Activated CD4-positive, alpha-beta memory T cell treated with anti-CD3 and anti-CD28 coated beads, Interleukin-2, amount 10 ng/mL, durations not matched to agents 7 days and 5 days (primary cell): ENCODE measurements at regions not wholly inside any gene's neighbourhood (a gene's known extent, or its start where the extent isn't known, plus 50 kb on each side); places are given as distances from the start of the nearest gene placed in this dataset.
"Not testable (repeated sequence)": the region's sequence is repeated elsewhere in the genome, so short reads cannot be mapped to it uniquely, and the experiment has no call there.

Experiments
- CTCF ChIA-PET: fragments of 350-600 bp; sonication (Branson Sonifier 250); formaldehyde crosslinking; loops from one replicate; lab custom pipeline; 2021; ENCODE audit warnings: antibody characterized with exemption, inconsistent platforms; lab: Charles Lee
- POLR2A ChIA-PET: fragments of 350-600 bp; sonication (Branson Sonifier 250); formaldehyde crosslinking; loops from one replicate; lab custom pipeline; 2021; ENCODE audit warnings: antibody characterized with exemption; lab: Charles Lee
- DNase-seq: peaks from one replicate; pipeline ENCODE4 v3.0.0-alpha.2; 2020
- H3K27ac Mint-ChIP-seq: one replicate; pipeline ENCODE4 v1.8.0; 2021; ENCODE audit warnings: mild to moderate bottlenecking, mixed read lengths
- H3K27me3 Mint-ChIP-seq: one replicate; pipeline ENCODE4 v1.8.0; 2021; ENCODE audit warnings: mixed read lengths
- H3K36me3 Mint-ChIP-seq: one replicate; pipeline ENCODE4 v1.8.0; 2021; ENCODE audit warnings: low read depth, mixed read lengths
- H3K4me1 Mint-ChIP-seq: one replicate; pipeline ENCODE4 v1.8.0; 2021; ENCODE audit warnings: mixed read lengths
- H3K4me3 Mint-ChIP-seq: one replicate; pipeline ENCODE4 v1.8.0; 2021; ENCODE audit warnings: mild to moderate bottlenecking, mixed read lengths
- H3K9me3 Mint-ChIP-seq: one replicate; pipeline ENCODE4 v1.8.0; 2021; ENCODE audit warnings: mixed read lengths

DNA sequence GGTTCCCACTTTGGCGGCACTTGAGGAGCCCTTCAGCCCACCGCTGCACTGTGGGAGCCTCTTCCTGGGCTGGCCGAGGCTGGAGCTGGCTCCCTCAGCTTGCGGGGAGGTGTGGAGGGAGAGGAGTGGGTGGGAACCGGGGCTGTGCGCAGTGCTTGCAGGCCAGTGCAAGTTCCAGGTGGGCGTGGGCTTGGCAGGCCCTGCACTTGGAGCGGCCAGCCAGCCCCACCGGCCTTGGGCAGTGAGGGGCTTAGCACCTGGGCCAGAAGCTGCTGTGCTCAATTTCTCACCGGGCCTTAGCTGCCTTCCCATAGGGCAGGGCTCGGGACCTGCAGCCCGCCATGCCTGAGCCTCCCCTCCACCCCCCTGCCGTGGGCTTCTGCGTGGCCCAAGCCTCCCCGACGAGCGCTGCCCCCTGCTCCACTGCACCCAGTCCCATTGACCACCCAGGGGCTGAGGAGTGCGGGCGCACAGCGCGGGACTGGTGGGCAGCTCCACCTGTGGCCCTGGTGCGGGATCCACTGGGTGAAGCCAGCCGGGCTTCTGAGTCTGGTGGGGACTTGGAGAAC, 474.3 kb downstream of the MID1IP1 start:
- CTCF ChIA-PET = no interaction called here
- Mint-ChIP-seq H3K36me3 (peaks cover 2% of the 10 kb centered on the region), H3K4me3 (no peak overlapping the region), H3K4me1 (no peaks in the 10 kb centered on the region), H3K27ac (no peak overlapping the region), H3K9me3 (peaks cover 2% of the 10 kb centered on the region), H3K27me3 (no peaks in the 10 kb centered on the region)
- no peak for DNase-seq
- POLR2A ChIA-PET = no interaction called here

DNA sequence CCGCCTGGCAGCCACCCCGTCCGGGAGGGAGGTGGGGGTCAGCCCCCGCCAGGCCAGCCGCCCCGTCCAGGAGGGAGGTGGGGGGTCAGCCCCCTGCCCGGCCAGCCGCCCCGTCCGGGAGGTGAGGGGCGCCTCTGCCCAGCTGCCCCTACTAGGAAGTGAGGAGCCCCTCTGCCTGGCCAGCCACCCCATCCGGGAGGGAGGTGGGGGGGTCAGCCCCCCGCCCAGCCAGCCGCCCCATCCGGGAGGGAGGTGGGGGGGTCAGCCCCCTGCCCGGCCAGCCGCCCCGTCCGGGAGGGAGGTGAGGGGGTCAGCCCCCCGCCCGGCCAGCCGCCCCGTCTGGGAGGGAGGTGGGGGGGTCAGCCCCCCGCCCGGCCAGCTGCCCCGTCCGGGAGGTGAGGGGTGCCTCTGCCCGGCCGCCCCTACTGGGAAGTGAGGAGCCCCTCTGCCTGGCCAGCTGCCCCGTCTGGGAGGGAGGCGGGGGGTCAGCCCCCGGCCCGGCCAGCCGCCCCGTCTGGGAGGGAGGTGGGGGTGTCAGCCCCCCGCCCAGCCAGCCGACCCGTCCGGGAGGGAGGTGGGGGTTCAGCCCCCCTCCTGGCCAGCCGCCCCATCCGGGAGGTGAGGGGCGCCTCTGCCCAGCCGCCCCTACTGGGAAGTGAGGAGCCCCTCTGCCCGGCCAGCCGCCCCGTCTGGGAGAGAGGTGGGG, 476.6 kb downstream of the MID1IP1 start:
- H3K9me3 Mint-ChIP-seq, POLR2A ChIA-PET, H3K27ac Mint-ChIP-seq, H3K4me1 Mint-ChIP-seq, DNase-seq, H3K36me3 Mint-ChIP-seq, CTCF ChIA-PET, H3K4me3 Mint-ChIP-seq, H3K27me3 Mint-ChIP-seq: not testable (repeated sequence)

DNA sequence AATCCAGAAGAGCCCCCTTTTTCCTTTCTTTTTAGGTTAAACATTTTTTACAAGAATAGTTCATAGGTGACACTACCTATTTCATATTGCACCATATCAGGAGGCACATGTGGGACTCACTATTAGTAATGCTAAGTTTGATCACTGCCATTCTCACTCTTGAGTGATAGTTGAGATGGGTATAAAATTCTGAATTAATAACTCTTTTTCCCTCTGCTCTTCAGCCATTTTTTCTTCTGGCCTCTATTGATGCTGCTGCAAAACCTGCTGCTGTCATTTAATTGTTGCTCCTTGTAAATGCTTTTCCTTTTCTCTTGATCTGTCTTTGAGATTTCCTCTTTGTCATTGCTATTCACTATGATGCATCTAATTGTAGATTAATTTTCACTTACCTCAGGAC, 482.0 kb downstream of the MID1IP1 start:
- Mint-ChIP-seq H3K36me3 (peaks cover 5% of the 10 kb centered on the region), H3K4me3 (no peak overlapping the region), H3K9me3 (peaks cover 6% of the 10 kb centered on the region), H3K27ac (no peak overlapping the region), H3K27me3 (no peaks in the 10 kb centered on the region), H3K4me1 (no peaks in the 10 kb centered on the region)
- DNase-seq = no peak
- ChIA-PET CTCF (no interaction called here), POLR2A (no interaction called here)

DNA sequence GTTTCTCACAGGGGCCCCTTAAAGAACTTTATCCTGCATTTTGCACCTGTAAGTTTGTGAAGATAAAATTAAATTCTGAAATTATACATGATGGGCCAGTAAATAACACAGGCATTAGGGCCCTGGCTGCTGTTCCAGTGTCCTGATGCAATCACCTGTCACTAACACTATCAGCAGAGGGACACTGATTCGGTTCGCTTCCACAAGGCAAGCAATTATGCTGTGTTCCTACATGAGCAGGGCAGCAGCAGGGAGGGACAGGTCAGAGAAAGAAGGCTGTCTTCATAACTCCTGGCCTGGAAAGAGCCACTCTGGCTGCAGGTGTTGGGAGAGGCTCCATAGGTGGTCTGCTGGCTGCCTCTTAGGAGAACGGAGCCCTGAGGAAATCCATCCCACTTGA, 487.3 kb downstream of the MID1IP1 start:
- H3K4me3 Mint-ChIP-seq = no peak overlapping the region
- peaks cover 7% of the 10 kb centered on the region for H3K9me3 Mint-ChIP-seq
- H3K27ac Mint-ChIP-seq = no peak overlapping the region
- no peak for DNase-seq
- no peaks in the 10 kb centered on the region for H3K4me1 Mint-ChIP-seq
- ChIA-PET CTCF (no interaction called here), POLR2A (no interaction called here)
- H3K36me3 Mint-ChIP-seq = peaks cover 1% of the 10 kb centered on the region
- no peaks in the 10 kb centered on the region for H3K27me3 Mint-ChIP-seq

GRCh38 chrX:39289827-39290226, 488.6 kb downstream of the MID1IP1 start:
- CTCF ChIA-PET = no interaction called here
- Mint-ChIP-seq H3K4me1 (no peaks in the 10 kb centered on the region), H3K4me3 (no peak overlapping the region), H3K27me3 (no peaks in the 10 kb centered on the region), H3K36me3 (peaks cover 3% of the 10 kb centered on the region), H3K27ac (no peak overlapping the region), H3K9me3 (peaks cover 5% of the 10 kb centered on the region)
- POLR2A ChIA-PET = no interaction called here
- DNase-seq = no peak

GRCh38 chrX:39293203-39293602, 491.9 kb downstream of the MID1IP1 start:
- DNase-seq = no peak
- H3K27ac Mint-ChIP-seq = no peak overlapping the region
- H3K36me3 Mint-ChIP-seq = peaks cover 3% of the 10 kb centered on the region
- H3K9me3 Mint-ChIP-seq = peaks cover 5% of the 10 kb centered on the region
- H3K4me1 Mint-ChIP-seq = no peaks in the 10 kb centered on the region
- H3K4me3 Mint-ChIP-seq = no peak overlapping the region
- H3K27me3 Mint-ChIP-seq = no peaks in the 10 kb centered on the region
- CTCF ChIA-PET = no interaction called here
- POLR2A ChIA-PET = no interaction called here

GRCh38 chrX:39296472-39296871, 495.2 kb downstream of the MID1IP1 start:
- DNase-seq = no peak
- Mint-ChIP-seq H3K9me3 (peaks cover 5% of the 10 kb centered on the region), H3K27me3 (no peaks in the 10 kb centered on the region), H3K4me3 (no peak overlapping the region), H3K36me3 (peaks cover 3% of the 10 kb centered on the region), H3K27ac (no peak overlapping the region), H3K4me1 (peaks cover 2% of the 10 kb centered on the region)
- ChIA-PET CTCF (no interaction called here), POLR2A (no interaction called here)

- Mint-ChIP-seq H3K27ac (no peak overlapping the region), H3K27me3 (no peaks in the 10 kb centered on the region), H3K4me1 (peaks cover 2% of the 10 kb centered on the region), H3K9me3 (no peaks in the 10 kb centered on the region), H3K4me3 (no peak overlapping the region), H3K36me3 (peaks cover 3% of the 10 kb centered on the region)
- ChIA-PET CTCF (no interaction called here), POLR2A (no interaction called here)
- no peak for DNase-seq
These were observed 497.6 kb downstream of the MID1IP1 start for GRCh38 chrX:39298821-39299220.

- ChIA-PET CTCF (no interaction called here), POLR2A (no interaction called here)
- peaks cover under 1% of the 10 kb centered on the region for H3K36me3 Mint-ChIP-seq
- peaks cover 2% of the 10 kb centered on the region for H3K4me1 Mint-ChIP-seq
- no peaks in the 10 kb centered on the region for H3K9me3 Mint-ChIP-seq
- H3K4me3 Mint-ChIP-seq = no peak overlapping the region
- no peaks in the 10 kb centered on the region for H3K27me3 Mint-ChIP-seq
- DNase-seq = no peak
- H3K27ac Mint-ChIP-seq = no peak overlapping the region
These were observed 498.4 kb downstream of the MID1IP1 start for GRCh38 chrX:39299615-39300014.

DNA sequence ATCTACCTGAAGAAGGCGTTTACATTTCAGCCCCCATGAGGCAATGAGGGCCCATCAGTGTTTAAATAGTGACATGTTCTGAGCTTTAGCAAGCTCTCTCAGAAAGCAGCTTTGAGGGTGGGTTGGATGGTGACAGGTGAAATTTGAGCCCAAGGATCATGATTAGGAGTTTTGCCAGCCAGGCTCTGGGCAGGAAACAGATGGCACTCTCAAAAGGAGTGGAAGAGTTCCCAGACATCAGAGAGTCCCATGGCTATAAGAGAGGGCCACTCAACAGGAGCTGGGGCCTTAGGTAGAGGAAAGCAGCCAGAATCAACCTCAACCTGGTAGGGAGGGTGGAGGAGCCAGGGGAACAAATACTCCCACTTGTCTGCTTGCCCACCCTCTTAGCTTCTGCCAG, 499.8 kb downstream of the MID1IP1 start:
- ChIA-PET POLR2A (no interaction called here), CTCF (no interaction called here)
- H3K36me3 Mint-ChIP-seq = no peaks in the 10 kb centered on the region
- peaks cover 2% of the 10 kb centered on the region for H3K9me3 Mint-ChIP-seq
- no peak overlapping the region for H3K27ac Mint-ChIP-seq
- H3K4me3 Mint-ChIP-seq = no peak overlapping the region
- no peak for DNase-seq
- no peaks in the 10 kb centered on the region for H3K27me3 Mint-ChIP-seq
- H3K4me1 Mint-ChIP-seq = peaks cover 4% of the 10 kb centered on the region

GRCh38 chrX:39302838-39303237, 501.6 kb downstream of the MID1IP1 start:
- Mint-ChIP-seq H3K4me3 (no peak overlapping the region), H3K36me3 (peaks cover 3% of the 10 kb centered on the region), H3K4me1 (peaks cover 4% of the 10 kb centered on the region), H3K9me3 (peaks cover 2% of the 10 kb centered on the region), H3K27ac (no peak overlapping the region), H3K27me3 (no peaks in the 10 kb centered on the region)
- DNase-seq = no peak
- POLR2A ChIA-PET = no interaction called here
- CTCF ChIA-PET = no interaction called here

DNA sequence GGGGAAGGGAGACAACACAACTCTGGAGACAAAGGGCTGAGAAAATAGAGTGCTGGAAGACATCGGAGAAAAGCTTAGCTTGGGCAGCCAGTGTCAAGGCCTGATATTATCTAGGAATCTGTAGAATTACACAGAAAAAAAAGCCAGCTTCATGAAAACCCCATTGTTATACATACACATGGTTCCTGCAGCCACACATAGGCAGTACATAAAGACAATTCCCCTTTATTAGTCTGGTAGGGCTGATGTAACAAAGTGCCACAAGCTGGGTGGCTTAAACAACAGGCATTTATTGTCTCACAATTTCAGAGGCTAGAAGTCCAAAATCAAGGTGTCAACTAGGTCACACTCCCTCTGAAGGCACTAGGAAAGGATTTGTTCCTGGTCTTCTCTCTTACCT, 503.5 kb downstream of the MID1IP1 start:
- H3K9me3 Mint-ChIP-seq = peaks cover 2% of the 10 kb centered on the region
- H3K4me3 Mint-ChIP-seq = no peak overlapping the region
- no peak overlapping the region for H3K27ac Mint-ChIP-seq
- peaks cover 18% of the 10 kb centered on the region for H3K4me1 Mint-ChIP-seq
- peaks cover 3% of the 10 kb centered on the region for H3K36me3 Mint-ChIP-seq
- DNase-seq = no peak
- ChIA-PET POLR2A (no interaction called here), CTCF (no interaction called here)
- H3K27me3 Mint-ChIP-seq = no peaks in the 10 kb centered on the region

DNA sequence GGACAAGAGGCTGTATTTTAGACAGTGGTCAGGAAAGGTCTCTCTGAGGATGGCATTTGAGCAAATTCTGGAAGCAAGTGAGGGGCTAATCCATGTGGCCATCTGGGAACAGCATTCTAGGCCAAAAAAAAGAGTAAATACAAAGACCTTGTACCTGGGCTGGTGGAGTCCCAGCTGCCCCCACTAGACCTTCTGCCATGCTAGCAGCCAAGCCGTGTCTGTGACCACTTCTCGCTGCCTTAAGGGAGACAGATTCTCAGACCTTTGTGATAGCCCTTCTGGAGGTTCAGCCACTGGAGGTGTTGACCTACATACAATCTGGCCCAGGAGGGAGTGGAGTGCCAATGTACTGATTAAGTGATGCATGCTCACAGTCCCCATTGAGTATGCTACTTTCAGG, 506.2 kb downstream of the MID1IP1 start:
- POLR2A ChIA-PET = no interaction called here
- no peak overlapping the region for H3K4me3 Mint-ChIP-seq
- H3K27ac Mint-ChIP-seq = no peak overlapping the region
- peaks cover 2% of the 10 kb centered on the region for H3K9me3 Mint-ChIP-seq
- CTCF ChIA-PET = no interaction called here
- no peaks in the 10 kb centered on the region for H3K27me3 Mint-ChIP-seq
- H3K4me1 Mint-ChIP-seq = peaks cover 39% of the 10 kb centered on the region
- peaks cover 8% of the 10 kb centered on the region for H3K36me3 Mint-ChIP-seq
- no peak for DNase-seq

DNA sequence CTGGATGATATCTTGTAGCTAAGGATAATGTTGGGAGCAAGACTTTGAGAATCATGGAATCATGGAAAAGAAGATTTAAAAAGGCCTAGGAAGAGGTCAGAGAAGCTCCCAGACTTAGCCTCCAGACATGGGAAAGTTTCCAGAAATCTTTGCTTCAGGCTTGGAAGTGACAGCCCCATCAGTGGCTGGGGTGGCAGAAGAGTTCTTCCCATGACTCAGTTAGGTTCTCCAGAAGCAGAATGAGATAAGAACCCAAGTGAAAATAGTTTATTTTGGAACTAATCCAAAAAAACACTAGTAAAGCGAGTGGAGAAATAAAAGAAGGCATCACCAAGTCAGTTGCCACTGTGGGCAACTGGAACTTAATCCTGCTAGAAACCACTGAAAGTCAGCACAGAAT, 506.9 kb downstream of the MID1IP1 start:
- Mint-ChIP-seq H3K9me3 (peaks cover 2% of the 10 kb centered on the region), H3K4me3 (no peak overlapping the region), H3K36me3 (peaks cover 8% of the 10 kb centered on the region), H3K4me1 (peaks cover 39% of the 10 kb centered on the region), H3K27ac (peak overlapping the region; percentile 9), H3K27me3 (no peaks in the 10 kb centered on the region)
- ChIA-PET POLR2A (no interaction called here), CTCF (no interaction called here)
- DNase-seq = no peak
